GM21367 (cell line): ENCODE measurements at regions not wholly inside any gene's neighbourhood (a gene's known extent, or its start where the extent isn't known, plus 50 kb on each side); places are given as distances from the start of the nearest gene placed in this dataset.

Experiments used
- ATAC-seq: cut with Tn5 transposase; IDR thresholded peaks from one replicate; pipeline ENCODE4 v1.9.1; 2021; ENCODE audit not compliant: unreplicated experiment

DNA sequence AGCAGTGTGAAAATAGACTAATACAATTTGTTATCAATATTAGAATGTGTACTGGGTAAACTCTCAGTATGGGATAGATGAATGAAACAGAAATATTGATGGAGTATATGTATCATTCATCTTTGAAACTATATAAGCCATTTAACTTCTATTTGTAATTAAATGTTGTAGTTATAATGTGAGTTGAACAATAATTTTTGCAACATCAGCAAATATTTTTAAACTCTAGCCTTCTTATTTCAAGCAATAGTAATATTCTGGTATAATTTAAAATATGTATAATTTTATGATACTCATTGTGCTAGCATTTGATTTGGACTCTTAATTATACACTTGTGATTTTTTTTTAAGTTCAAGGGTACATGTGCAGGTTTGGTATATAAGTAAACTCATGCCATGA, 59.6 kb upstream of the RGMB start:
- no peak for ATAC-seq

DNA sequence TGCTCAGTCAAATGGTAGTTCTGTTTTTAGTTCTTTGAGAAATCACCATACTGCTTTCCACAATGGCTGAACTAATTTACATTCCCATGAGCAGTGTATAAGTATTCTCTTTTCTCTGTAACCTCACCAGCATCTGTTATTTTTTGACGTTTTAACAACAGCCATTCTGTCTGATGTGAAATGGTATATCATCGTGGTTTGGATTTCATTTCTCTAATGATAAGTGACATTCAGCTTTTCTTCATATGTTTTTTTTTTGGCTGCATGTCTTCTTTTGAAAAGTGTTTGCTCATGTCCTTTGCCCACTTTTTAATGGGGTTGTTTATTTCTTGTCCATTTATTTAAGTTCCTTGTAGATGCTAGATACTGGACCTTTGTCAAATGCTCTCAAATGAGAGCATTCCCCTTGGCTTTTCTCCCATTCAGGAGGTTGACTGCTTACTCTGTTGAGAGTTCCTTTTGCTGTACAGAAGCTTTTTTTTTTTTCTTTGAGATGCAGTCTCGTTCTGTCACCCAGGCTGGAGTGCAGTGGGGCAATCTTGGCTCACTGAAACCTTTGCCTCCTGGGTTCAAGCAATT, 58.7 kb upstream of the RGMB start:
- ATAC-seq, result no peak

DNA sequence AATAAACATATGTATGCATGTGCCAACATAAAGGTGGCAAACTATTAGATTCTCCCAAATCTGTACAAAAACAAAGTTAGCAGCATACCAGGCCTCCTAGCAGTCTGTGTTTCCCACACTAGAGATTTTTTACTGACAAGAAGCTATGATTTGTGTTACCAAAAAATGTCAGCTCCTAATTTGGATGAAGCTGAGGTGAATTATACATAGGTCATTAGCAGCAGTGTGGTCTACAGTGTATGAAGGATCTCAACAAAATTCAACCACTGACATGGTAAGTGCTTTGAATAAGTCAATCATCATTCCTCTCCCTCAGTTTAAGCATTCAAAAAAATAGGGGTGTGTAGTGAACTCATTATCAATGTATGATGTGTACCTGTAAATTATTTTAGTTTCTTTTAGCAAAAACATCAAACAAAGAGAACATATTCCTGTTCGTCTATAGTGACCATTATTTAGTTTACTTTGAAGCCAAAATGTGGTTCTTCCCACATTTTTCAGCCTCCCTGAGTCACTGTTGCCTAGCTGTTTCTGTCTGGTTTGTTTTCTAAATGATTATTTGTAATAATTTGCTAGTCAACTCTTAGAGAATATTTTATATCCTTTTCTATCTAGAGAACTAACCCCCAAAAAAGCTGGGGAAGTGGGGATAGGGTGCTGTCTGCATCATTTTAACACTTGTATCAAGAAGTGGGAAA, 52.1 kb upstream of the RGMB start:
- no peak for ATAC-seq

DNA sequence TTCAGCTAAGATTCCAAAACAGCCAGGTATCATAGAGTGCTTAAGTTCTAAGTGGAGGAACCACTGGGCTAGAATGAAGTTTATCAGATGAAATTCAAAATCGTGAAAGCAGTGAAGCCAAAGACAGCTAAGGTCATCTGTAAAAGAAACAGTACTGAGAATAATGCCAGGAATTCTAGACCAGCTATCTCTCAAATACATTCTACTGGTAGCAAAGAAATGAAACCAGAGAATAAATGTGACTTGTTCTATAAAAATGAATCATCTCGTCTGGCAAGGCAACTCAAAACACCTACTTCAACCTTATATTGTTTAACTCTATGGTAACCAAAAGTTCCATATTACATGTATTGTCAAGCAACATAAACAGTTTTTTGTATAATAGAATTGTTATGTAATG, 51.3 kb upstream of the RGMB start:
- ATAC-seq, result no peak

DNA sequence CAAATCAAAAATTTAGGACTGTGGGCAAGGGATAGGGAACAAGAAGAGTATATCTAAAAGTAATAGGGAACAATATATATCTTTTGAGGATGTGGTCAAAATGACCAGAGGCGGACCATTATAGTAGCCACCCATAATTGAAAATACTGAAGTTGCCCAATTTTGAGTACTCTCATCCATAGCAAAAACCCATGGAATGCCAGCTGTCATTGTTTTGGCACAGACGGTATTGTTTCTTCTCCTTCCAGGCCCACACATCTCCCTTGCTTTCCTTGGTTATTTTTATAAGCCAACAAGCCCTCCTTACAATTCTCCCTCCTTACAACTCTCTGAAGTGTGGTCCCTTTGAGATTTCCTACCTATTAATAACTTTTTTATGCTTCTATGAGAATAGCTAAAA, 50.4 kb upstream of the RGMB start:
- ATAC-seq, result no peak
